Stimulated activated CD4-positive, alpha-beta T cell treated with anti-CD3 and anti-CD28 coated beads, Interleukin-2, amount 100 ng/mL, for 24 hours (primary cell): ENCODE measurements at regions not wholly inside any gene's neighbourhood (a gene's known extent, or its start where the extent isn't known, plus 50 kb on each side); places are given as distances from the start of the nearest gene placed in this dataset.

Experiments
- DNase-seq, 2 donors: peaks; one replicate each; pipeline ENCODE4 v3.0.0-alpha.2; 2020

DNA sequence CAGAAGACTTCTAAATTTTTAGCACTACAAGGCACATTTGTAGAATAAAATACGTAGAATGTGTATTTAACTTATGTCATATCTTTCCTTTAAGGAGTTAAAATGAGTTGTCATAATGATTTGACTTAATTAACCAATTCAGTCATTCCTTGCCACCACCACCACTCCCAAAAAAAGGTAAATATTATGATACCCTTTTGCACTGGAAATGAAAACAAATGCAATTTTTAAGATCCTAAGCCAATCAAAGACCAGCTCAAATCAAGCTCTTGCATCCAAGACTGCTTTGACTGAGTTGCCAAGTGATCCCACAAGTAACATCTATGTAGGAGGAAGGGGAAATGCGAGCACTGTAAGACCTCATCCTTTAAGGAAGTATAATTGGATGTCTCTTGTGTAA is 426.6 kb upstream of the ATP11B start:
- no peak for DNase-seq

DNA sequence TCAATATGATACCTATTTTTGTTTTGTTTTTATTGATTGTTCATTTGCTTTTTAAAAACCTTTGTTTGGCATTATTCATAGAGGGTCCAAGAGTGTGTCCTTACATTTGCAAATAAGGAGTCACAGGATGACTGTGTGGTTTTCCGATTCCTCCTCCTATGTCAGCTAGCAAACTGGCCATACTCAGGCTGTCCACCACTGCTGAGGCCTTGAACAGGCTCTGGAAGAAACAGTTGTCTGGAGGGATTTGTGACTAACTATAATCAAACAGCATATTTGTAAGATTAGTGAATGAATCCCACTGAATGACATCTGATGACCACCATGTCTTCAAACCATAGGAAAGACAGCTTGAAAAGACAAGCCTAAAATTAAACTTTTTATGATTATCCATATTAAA is 423.4 kb upstream of the ATP11B start:
- DNase-seq, result no peak

DNA sequence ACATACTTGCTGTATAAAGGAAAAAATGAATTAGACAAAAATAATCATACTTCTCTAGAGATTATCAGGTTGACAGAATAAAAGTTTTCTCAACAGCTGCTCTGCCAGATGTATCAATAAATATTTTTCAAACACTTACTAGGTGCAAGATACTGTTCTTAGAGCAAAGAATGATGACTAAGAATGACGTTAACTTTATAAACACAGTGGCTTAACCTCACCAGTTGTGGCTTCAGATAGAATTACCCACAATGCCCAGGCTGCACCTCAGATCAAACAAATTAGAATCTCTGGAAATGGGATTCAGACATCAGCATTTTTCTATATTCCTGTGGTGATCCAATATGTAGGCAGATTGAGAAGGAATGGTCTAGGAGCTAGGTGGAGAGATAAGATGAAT is 422.4 kb upstream of the ATP11B start:
- no peak for DNase-seq

DNA sequence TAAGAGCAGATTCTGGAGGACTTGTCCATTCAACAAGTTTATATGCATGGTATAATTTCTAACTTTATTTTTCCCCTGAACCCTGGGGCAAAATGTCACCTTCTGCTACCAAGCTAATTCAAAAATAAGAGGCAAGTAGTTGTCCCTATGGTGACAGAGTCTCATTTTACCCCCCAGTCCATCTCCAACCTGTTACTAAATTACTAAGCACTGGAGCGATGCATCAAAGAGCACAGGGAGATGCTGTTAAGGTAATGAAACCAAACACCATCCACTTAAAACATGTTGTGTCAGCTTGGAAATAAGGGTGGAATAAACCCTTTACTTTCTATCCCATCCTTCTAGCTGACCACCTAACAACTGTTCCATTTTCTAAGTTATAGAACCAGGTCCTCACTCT is 417.4 kb upstream of the ATP11B start:
- DNase-seq, result no peak

DNA sequence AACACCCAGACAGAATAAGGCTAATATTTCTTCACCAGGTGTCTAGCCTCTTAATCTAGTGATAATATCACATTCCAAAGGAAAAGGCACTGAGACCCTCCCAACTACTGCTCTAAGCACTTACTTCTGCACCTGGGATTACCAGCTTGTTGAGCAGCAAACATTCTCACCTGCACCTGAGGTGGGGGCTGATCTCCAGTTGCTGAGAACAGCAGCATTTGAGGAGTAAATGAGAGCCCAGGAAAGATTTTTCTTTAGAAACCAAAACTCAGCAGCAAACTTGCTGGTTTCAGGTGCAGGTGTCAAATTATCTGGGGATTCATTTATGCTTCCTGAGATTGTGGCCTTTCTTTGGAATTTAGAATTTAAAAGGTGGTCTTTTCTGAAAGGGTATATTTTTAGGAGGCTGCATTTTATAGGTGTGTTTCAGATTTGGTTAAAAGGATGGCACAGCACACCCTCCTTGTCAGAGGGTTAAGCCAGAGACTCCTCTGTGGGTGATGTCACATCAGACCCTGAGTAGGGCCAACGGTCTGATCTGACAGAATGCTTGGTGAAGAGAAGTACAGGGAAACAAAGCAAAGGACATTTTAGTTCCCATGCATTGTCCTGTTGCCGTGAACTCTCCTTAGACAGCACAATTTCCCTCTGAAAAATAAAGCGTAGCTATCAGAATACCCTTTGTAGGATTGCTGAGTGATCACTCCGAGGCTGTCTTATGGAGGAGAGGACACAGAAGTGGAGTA is 411.0 kb upstream of the ATP11B start:
- DNase-seq, result no peak

DNA sequence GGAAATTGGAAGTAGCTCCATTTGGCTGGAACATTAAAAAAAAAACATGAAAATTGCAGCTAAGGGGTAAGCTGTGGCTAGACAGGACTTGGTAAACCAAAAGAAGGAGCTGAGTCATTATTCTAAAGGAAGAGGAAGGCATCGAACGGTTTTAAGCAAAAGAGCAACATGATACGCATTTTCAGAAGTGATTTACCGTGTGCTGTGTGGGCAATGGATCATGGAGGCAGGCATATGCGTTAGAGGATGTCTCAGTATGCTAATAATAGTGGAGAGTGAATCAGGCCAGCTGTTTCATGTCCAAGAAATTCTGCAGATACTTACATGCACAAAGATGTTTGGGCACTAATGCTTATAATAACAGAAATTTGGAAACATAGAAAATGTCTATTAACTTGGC is 409.1 kb upstream of the ATP11B start:
- no peak for DNase-seq

DNA sequence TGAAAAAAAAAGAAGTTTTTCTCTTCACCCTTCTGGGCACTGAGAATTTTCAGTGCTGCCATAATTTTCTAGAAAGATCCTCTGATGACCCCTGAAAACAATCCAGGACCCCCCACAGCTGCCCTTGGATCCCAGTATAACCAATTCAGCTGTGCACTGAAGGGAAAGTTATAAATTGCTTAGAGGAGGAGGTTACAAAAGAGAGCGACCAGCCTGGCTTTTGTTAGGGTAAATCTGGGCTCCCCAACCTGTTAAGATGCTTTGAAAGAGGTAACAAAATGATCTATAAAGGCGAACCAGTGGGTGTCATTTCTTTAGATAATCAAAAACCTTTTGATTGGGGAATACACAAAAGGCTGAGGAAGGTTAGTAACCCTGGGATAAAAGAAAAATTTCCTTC is 407.9 kb upstream of the ATP11B start:
- no peak for DNase-seq

DNA sequence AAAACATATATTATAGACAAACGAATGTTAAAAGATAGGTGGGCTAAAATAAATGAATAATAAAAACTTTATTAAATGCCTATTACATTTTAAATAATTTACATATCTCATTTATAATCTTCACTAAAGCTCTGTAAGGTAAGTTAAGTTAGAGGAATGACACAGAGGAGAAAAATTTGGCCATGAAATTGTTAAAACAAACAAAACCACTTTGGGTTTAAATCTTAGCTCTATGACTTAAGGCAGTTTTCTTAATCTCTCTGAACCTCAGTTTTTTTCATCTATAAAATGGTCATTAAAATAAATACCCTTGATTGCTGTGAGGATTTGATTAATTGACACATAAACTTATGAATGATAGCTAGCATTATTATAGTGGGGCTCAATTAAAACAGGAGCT is 404.8 kb upstream of the ATP11B start:
- no peak for DNase-seq

DNA sequence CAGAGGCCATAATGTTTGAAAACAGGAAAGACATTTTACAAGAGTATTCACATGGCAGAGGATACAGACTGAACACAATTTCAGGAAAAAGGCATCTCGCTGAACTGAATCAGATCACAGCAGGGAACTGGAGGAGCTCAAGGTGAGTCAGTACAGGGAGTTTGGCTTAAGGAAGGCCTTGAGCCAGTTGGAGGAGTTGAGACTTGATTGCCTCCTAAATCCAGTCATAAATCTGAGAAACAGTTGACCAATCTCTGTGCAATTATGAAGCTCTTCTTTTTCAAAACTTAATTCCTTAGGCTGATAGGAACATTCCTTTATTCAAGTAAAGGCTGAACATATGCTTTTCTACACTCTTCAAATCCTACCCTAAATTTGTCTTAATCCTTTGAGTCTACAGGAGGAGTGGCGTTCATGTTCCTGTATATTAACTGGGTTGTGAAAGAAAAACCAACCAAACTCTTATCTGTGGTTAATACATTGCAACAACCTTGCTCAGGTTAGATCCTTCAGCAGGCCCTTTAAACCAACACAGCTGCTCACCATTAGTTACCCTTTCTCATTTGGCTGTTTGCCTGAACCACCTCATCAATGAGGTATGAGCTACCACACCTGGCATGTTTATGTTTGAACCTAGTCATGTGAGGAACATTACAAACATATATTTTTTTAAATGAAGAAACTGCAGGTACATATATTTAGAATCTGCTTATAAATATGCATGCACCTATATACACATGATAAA is 404.1 kb upstream of the ATP11B start:
- DNase-seq, result no peak

DNA sequence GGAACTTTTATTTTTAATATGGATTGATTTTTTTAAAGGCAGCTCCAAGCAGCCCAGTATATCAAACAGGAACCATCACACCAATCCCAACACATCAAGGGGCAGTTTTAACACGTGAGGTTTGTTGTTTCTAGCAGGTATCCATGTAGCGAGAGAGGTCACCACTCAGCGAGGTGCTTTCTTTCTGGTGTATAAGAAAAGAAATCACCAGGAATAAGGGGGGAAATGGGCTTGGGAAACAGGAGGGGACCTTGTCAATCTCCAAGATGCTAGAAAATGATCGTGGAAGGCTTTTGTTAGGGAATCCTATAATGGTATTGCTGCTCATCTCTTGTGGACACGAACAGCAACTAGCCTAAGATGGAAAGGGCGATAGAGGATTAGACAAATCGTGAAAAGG is 402.9 kb upstream of the ATP11B start:
- no peak for DNase-seq

DNA sequence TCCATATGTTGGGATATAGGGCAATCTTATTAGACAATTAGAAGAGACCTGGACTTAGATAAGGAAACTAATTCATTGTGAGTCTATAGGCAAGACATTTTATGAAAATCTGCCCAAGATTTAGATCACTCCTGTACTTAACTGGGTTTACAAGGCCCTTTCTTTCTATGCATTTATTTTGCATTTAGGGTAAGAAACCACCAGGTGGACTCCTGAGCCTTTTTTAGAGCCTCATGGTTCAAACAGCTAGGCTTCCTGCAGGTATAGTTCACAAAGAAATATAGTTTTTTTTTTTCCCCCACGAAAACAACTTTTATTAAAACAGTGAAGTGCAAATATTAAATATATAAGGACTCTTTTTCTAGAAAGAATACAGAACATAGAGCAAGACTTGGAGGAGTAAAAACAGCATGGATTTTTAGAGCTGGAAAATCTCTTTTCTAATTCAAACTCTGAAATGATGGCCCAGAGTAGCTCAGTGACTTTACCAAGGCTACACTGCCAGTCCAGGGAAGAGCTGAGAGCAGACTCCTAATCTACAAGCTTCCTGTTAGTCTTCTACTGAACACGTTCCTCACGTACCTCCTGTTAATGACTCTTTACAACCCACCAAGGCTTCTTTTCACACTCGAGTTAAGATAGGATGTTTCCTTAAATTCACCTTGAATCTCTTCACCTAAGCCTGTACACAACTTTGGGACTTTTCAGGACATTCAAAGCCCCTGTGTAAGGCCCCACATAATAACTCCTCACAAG is 400.9 kb upstream of the ATP11B start:
- DNase-seq, result no peak

DNA sequence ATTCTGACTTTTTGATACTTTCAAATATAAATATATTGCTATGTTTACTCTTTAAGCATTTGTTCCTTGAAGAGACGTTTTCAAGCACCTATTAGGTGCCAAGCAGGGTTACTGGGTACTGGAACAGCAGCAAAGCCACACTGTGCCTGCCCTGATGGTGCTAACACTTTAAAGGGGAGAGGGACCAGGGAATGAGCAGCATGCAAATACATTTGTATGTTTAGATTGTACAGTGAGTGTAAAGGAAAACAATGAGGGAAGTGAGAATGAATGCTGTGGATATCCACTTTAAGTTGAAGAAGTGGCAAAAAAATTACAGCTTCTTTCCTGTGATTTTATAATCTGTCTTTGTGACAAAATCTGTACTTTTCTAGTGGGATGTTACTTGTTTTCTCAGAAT is 400.2 kb upstream of the ATP11B start:
- DNase-seq, result no peak

DNA sequence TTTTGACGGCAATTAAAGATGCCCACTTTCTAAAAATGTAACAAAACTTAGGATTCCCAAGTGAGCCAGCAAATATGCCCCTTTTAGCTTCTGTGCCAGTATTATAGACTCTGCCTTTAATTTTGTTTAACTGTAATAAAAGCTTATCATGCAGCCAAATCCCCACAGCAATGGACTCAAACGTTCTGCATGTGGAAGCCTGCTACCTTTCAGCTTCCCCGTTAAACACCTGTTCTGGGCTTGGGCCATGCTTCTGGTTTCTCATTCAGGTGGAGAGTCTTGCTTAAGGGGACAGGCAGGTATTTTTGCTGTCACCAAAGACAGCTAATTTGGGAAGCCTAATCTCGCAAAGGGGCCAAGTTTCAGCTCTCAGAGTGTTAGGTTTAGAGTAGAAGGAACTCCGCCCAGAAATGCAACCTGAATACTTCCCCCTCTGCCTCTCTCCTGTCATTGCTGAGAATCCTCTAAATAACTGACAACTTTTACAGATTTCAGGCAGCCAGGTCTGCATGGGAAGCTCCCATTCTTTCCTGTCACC is 399.4 kb upstream of the ATP11B start:
- no peak for DNase-seq

DNA sequence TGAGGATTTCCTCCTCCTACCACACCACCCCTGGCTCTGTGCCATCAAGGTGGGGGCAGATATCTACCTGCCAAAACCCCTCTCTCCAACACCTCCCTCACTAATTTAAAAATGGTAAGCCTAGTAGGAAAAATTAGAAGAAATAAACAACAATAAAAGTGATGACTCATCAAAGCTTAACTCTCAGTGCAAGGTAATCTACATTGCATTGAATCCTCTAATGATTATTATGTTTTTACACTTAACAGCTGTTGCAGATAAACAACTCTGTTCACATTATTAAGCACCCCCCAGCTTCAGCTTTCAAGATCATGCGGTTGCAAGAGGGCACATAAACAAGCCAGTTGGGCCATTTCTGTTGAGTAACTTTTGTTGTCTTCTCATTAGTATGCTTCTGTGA is 396.1 kb upstream of the ATP11B start:
- DNase-seq, result no peak

DNA sequence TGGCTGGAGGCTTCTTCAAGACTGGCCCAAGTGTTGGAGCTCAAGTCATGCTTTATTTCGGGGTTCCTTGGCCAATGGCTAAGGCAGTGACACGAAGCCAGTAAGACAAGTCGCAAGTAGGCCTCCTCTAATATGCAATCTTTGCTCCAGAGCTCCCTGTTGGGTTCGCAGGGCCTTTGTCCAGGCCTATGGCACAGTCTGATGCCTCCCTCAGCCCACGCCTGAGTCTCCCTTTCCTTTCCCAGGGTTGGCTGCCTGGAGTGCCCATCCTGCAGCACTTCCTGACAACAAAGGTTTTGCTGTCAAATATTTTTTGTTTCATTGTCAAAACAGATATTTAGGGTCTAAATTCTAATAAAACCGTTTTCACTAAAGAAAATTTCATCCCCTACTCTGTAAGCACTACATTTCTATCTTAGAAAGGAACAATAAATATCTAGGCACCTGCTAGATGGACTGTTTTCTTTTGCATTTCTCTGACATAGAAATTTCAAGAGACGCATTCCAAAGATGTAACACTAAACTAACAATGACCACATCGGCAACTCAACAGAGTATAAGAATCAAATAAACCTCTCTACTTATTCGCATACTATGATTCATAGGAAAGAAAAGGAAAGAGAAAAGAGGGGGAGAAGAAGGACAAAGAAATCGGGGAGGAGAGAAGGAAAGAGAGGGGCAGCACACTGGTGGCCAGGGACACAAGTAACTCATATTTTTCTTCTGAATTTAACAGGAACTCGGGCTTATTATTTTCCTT is 393.1 kb upstream of the ATP11B start:
- no peak for DNase-seq

DNA sequence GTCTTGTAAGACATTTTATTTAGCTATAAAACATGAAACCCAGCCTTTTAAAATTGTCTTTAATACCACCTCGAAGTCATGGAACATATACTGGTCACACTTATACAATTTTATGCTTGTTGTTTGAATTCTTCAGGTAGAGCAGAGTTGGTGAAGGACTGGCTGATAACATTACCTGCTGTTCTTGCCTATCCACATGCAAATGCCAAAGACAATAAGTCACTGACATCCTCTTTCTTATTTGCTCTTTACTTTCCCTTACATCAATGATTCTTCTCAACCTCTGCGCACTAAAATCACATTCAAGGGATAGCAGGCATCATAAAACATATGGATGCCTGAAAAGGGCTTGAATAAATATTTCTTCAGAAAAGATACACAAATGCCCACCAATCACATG is 392.5 kb upstream of the ATP11B start:
- no peak for DNase-seq

DNA sequence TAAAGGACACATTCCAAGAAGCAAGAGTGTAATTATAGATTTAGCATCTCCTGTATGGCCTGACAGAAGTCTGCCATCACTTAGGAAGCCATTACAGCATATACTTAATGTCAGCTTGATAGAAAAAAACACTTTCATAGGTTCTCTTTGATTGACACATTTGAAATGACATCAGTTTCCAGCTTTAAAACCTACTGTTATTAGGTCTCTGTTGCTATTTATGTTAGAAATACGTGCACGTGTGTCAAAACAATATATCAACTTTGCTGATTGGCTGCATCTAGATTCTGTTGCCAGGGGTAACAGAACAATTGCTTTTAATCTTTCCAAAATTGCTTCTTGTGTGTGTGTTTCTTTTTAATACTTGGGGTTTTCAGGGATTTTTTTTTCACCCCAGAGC is 389.3 kb upstream of the ATP11B start:
- no peak for DNase-seq

DNA sequence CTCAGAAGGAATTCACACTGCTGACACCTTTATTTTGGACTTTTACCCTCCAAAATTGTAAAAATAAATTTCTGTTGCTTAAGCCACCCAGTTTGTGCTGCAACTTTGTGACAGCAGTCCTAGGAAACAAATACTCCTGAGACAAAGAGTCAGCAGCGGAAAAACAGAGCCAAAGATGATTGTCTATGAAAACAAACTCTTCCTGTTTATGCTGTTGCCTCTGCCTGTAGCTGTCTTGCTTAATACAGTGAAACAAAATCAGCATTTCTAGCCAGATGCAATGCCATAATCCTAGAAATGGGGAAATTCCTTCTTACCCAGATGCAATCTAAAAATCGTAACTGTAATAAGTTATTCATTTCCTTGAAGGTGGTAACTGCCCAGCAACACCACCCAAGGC is 387.5 kb upstream of the ATP11B start:
- DNase-seq, result no peak

DNA sequence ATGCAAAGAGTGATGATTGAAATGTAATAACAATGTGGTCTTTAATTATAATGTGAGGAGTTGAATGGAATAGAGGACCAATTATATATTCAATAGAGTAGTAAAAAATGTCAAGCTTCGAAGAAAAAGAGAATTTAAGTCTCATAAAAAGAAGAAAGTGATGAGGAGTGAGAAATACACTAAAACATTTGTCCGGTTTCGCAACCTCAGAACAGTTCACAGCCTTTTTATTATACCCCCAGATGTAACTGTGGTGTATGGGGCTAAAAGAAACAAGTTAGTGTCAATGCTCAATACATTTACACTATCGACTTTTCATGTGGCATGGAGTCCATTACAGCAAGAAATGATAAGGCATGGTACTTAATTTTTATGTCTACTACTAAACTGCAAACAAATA is 386.5 kb upstream of the ATP11B start:
- no peak for DNase-seq

DNA sequence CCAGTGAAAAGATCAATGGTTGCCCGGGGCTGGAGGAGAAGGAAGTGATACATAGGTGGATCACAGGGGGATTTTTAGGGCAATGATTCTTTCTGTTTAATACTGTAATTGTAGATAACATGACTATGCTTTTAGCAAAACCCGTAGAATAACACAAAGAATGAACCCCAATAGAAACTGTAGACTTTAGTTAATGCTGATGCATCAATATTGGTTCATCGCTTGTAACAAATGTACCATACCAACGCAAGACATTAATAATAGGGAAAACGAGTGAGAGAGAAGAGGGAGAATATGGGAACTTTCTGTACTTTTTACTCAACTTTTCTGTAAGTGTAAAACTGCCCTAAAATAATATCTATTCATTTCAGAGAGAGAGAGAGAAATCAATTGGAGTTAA is 383.3 kb upstream of the ATP11B start:
- DNase-seq, result no peak

DNA sequence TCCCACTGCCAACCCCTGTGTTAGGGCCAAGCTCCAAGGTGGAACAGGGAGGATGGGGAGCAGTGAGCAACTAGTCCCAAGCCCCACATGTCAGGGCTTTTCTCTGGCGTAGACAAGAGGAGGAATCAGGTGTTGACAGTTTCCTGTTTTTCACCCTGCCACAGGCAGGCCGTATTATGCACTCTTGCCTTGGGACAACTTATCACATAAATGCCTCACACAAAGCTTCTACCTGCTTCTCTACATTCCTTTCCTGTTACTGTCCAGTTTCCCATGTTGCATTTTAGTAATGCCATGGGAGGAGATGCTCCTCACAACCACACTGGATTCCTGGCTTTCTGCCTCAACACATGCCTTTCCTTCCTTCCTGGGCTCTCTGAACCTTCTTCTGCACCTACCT is 381.2 kb upstream of the ATP11B start:
- no peak for DNase-seq

DNA sequence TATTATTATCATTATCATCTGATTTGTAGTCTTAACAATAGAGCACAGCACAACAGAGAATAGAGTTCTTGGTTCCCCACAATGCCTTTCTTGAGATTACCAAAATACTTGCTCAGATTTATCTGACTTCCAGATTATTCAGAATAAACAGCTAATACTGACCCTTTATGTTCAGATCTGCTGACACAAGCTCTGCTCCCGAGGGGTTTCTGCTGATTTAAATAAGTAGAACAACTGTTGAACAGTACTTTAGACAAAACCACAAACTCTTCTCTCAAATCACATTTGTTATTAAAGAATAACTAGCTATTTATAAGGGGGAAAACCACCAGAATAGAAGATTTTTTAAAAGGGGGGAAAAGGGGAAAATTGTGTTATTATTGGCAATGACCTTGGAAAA is 380.2 kb upstream of the ATP11B start:
- DNase-seq, result no peak

DNA sequence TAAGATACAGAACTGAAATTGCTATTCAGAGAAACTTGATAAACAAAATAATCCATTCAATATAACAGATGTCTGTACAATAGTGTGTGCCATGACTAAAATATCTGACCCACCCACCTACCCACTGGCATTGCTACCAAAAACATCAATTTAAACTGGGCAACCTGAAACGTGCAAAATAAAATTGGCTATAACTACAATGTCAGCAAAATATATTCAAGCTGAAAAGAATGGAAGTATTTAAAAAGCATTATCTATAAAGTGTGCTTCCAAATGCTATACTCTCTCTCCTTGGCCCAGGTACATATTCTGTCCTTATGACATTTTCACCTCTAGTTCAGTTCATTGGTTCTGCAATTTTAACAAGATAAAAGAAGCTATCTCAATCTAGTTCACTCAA is 379.6 kb upstream of the ATP11B start:
- no peak for DNase-seq
